ENCODE measurements at regions not wholly inside any gene's neighbourhood (a gene's known extent, or its start where the extent isn't known, plus 50 kb on each side); places are given as distances from the start of the nearest gene placed in this dataset.

- Histone ChIP-seq H3K4me3 (ENCODE audit: low read depth, low read length, poor library complexity, severe bottlenecking) (no peak overlapping the region), H3K9me3 (ENCODE audit: low read length) (no peaks in the 10 kb centered on the region), H2AFZ (ENCODE audit: low read length) (no peak overlapping the region), H3K9me2 (ENCODE audit: insufficient read depth, low read length) (no peaks in the 10 kb centered on the region), H4K20me1 (ENCODE audit: insufficient read depth, low read length) (no peaks in the 10 kb centered on the region), H3K4me1 (ENCODE audit: insufficient read depth, low read length, poor library complexity, severe bottlenecking) (peaks cover 5% of the 10 kb centered on the region), H3K4me2 (ENCODE audit: low read length) (no peak overlapping the region), H3K79me2 (ENCODE audit: insufficient read depth, low read depth, low read length) (no peaks in the 10 kb centered on the region), H3K27ac (ENCODE audit: low read depth, low read length, poor library complexity, severe bottlenecking) (no peak overlapping the region), H3K36me3 (ENCODE audit: insufficient read depth, low read length) (no peaks in the 10 kb centered on the region)
- no TSS peak for BruUV-seq (replicated peaks)
- CTCF ChIA-PET (ENCODE audit: unreplicated experiment) = no interaction called here
- intact Hi-C loops (cut with micrococcal nuclease; ENCODE audit: unreplicated experiment) = no loop called here
- POLR2A ChIA-PET = interaction anchor here (0.6 kb wide), 1 partner anchor 8 kb away, joined by 3 read pairs; no protein-coding TSS in a partner anchor
- TF ChIP-seq EZH2phosphoT487 (IDR thresholded peaks at IDR 0.05; ENCODE audit: borderline replicate concordance, low read depth, low read length) = no peak
- TF ChIP-seq CTCF (conservative IDR thresholded peaks at IDR 0.05; ENCODE audit: low read length) = no peak
- no peak for DNase-seq (ENCODE audit: low spot score)
Observed at GRCh38 chr21:35705888-35706287, 354.4 kb downstream of the SETD4 start.

GRCh38 chr21:35705237-35705887, 355.0 kb downstream of the SETD4 start:
- H4K20me1 ChIP-seq (ENCODE audit: insufficient read depth, low read length) = no peaks in the 10 kb centered on the region
- BruUV-seq (replicated peaks) = no TSS peak
- no peaks in the 10 kb centered on the region for H3K9me3 ChIP-seq (ENCODE audit: low read length)
- no peak overlapping the region for H3K4me3 ChIP-seq (ENCODE audit: low read depth, low read length, poor library complexity, severe bottlenecking)
- intact Hi-C loops (cut with micrococcal nuclease; ENCODE audit: unreplicated experiment) = no loop called here
- H2AFZ ChIP-seq (ENCODE audit: low read length) = no peak overlapping the region
- no peaks in the 10 kb centered on the region for H3K9me2 ChIP-seq (ENCODE audit: insufficient read depth, low read length)
- TF ChIP-seq CTCF (conservative IDR thresholded peaks at IDR 0.05; ENCODE audit: low read length) (no peak), EZH2phosphoT487 (IDR thresholded peaks at IDR 0.05; ENCODE audit: borderline replicate concordance, low read depth, low read length) (no peak)
- H3K79me2 ChIP-seq (ENCODE audit: insufficient read depth, low read depth, low read length) = no peaks in the 10 kb centered on the region
- CTCF ChIA-PET (ENCODE audit: unreplicated experiment) = no interaction called here
- no peak for DNase-seq (ENCODE audit: low spot score)
- no peaks in the 10 kb centered on the region for H3K4me1 ChIP-seq (ENCODE audit: insufficient read depth, low read length, poor library complexity, severe bottlenecking)
- H3K27ac ChIP-seq (ENCODE audit: low read depth, low read length, poor library complexity, severe bottlenecking) = no peak overlapping the region
- H3K36me3 ChIP-seq (ENCODE audit: insufficient read depth, low read length) = no peaks in the 10 kb centered on the region
- no peak overlapping the region for H3K4me2 ChIP-seq (ENCODE audit: low read length)
- POLR2A ChIA-PET = interaction anchor here (0.6 kb wide), 1 partner anchor 8 kb away, joined by 3 read pairs; no protein-coding TSS in a partner anchor

GRCh38 chr21:35703704-35704103, 356.6 kb downstream of the SETD4 start:
- Histone ChIP-seq H3K9me3 (ENCODE audit: low read length) (no peaks in the 10 kb centered on the region), H3K4me3 (ENCODE audit: low read depth, low read length, poor library complexity, severe bottlenecking) (no peak overlapping the region), H4K20me1 (ENCODE audit: insufficient read depth, low read length) (no peaks in the 10 kb centered on the region), H2AFZ (ENCODE audit: low read length) (no peak overlapping the region), H3K9me2 (ENCODE audit: insufficient read depth, low read length) (no peaks in the 10 kb centered on the region), H3K4me2 (ENCODE audit: low read length) (no peak overlapping the region), H3K36me3 (ENCODE audit: insufficient read depth, low read length) (no peaks in the 10 kb centered on the region), H3K79me2 (ENCODE audit: insufficient read depth, low read depth, low read length) (no peaks in the 10 kb centered on the region), H3K4me1 (ENCODE audit: insufficient read depth, low read length, poor library complexity, severe bottlenecking) (no peaks in the 10 kb centered on the region), H3K27ac (ENCODE audit: low read depth, low read length, poor library complexity, severe bottlenecking) (no peak overlapping the region)
- CTCF ChIA-PET (ENCODE audit: unreplicated experiment) = no interaction called here
- intact Hi-C loops (cut with micrococcal nuclease; ENCODE audit: unreplicated experiment) = no loop called here
- no peak for TF ChIP-seq EZH2phosphoT487 (IDR thresholded peaks at IDR 0.05; ENCODE audit: borderline replicate concordance, low read depth, low read length)
- TF ChIP-seq CTCF (conservative IDR thresholded peaks at IDR 0.05; ENCODE audit: low read length) = no peak
- DNase-seq (ENCODE audit: low spot score) = no peak
- no TSS peak for BruUV-seq (replicated peaks)
- POLR2A ChIA-PET = interaction anchor here (0.7 kb wide), 2 partner anchors 12 to 87 kb away, joined by 3 to 4 read pairs; no protein-coding TSS in a partner anchor

Measured in OCI-LY7 (cell line).